Omental fat pad (tissue), 3 donors: ENCODE measurements at regions not wholly inside any gene's neighbourhood (a gene's known extent, or its start where the extent isn't known, plus 50 kb on each side); places are given as distances from the start of the nearest gene placed in this dataset.

Source experiments
- ATAC-seq: fragments of 150-250 bp; one replicate; pipeline ENCODE4 v1.9.1; 2016; ENCODE audit warnings: mild to moderate bottlenecking, moderate library complexity; ENCODE audit not compliant: low FRiP score
- DNase-seq: peaks from one replicate; pipeline ENCODE4 v3.0.0-alpha.2; 2019; ENCODE audit warnings: low spot score
- CTCF ChIP-seq, 3 donors: fragments of 450-650 bp; IDR thresholded peaks; one replicate each; pipeline ENCODE4 v1.5.1; 2016 to 2017; ENCODE audit warnings: antibody characterized with exemption in 3 of 3, mild to moderate bottlenecking in 3 of 3, moderate library complexity in 2 of 3

GRCh38 chr13:21797736-21798135 lies 126.9 kb downstream of the FGF9 start:
- DNase-seq (no peak), ATAC-seq (no peak)
- TF ChIP-seq CTCF (IDR thresholded peaks at IDR 0.05) = no peak

GRCh38 chr13:21798181-21798580 lies 127.3 kb downstream of the FGF9 start:
- no peak for TF ChIP-seq CTCF (IDR thresholded peaks at IDR 0.05)
- DNase-seq = no peak
- ATAC-seq = no peak

- ATAC-seq = no peak
- no peak for DNase-seq
- TF ChIP-seq CTCF (IDR thresholded peaks at IDR 0.05) = no peak
Measured at GRCh38 chr13:21799671-21800070, 128.8 kb downstream of the FGF9 start.

- no peak for DNase-seq
- no peak for TF ChIP-seq CTCF (IDR thresholded peaks at IDR 0.05)
Measured at GRCh38 chr13:21800837-21801616, 130.2 kb downstream of the FGF9 start.

GRCh38 chr13:21805733-21806132 lies 134.9 kb downstream of the FGF9 start:
- DNase-seq (no peak), ATAC-seq (no peak)
- TF ChIP-seq CTCF (IDR thresholded peaks at IDR 0.05) = no peak

More at GRCh38 chr13:21800837-21801616, 130.2 kb downstream of the FGF9 start:
- no peak for ATAC-seq

GRCh38 chr13:21812192-21812626 lies 141.3 kb downstream of the FGF9 start:
- ATAC-seq = no peak
- DNase-seq = no peak
- no peak for TF ChIP-seq CTCF (IDR thresholded peaks at IDR 0.05)

- DNase-seq = no peak
- ATAC-seq = no peak
- no peak for TF ChIP-seq CTCF (IDR thresholded peaks at IDR 0.05)
Measured at GRCh38 chr13:21813110-21813509, 142.2 kb downstream of the FGF9 start.
